Transverse colon (tissue), 4 donors: ENCODE measurements at regions not wholly inside any gene's neighbourhood (a gene's known extent, or its start where the extent isn't known, plus 50 kb on each side); places are given as distances from the start of the nearest gene placed in this dataset.

Source experiments
- DNase-seq: peaks from one replicate; pipeline ENCODE4 v3.0.0-alpha.2; 2019
- H3K27ac ChIP-seq, 4 donors: fragments of 200-600 bp; sonication (generic); 2 replicates each; pipeline ENCODE4 v1.5.1; 2016 to 2018; ENCODE audit warnings: inconsistent platforms in 4 of 4
- H3K27me3 ChIP-seq: fragments of 200-600 bp; sonication (generic); 2 replicates; pipeline ENCODE4 v1.5.1; 2017; ENCODE audit warnings: inconsistent platforms
- H3K36me3 ChIP-seq, 4 donors: fragments of 200-600 bp; sonication (generic); 2 replicates each; pipeline ENCODE4 v1.5.1; 2017 to 2019; ENCODE audit warnings: inconsistent platforms in 4 of 4
- H3K4me1 ChIP-seq, 4 donors: fragments of 200-600 bp; sonication (generic); 2 replicates each; pipeline ENCODE4 v1.5.1; 2017 to 2020; ENCODE audit warnings: inconsistent platforms in 4 of 4
- H3K4me3 ChIP-seq, 4 donors: fragments of 200-600 bp; sonication (generic); 1 replicate in 1 of 4; 2 replicates in 3 of 4; pipeline versions ENCODE4 v1.5.1 to v1.6.1; 2017 to 2019; ENCODE audit warnings: inconsistent platforms in 4 of 4
- H3K9me3 ChIP-seq, 2 donors: fragments of 200-600 bp; sonication (generic); 2 replicates each; pipeline ENCODE4 v1.5.1; 2017 to 2019; ENCODE audit warnings: inconsistent platforms in 2 of 2
- CTCF ChIP-seq, 5 experiments: fragments of 200-600 bp in 3 of 5; fragments of 450-650 bp in 2 of 5; sonication (generic) in 3 of 5; IDR thresholded peaks; 1 replicate in 2 of 5; 2 replicates in 3 of 5; pipeline ENCODE4 v1.5.1; 2016 to 2017; ENCODE audit warnings: antibody characterized with exemption in 5 of 5, inconsistent platforms in 3 of 5, mild to moderate bottlenecking in 2 of 5, moderate library complexity in 1 of 5
- EP300 ChIP-seq: sonication (generic); formaldehyde crosslinking; IDR thresholded peaks from one replicate; pipeline ENCODE4 v1.6.1; 2017; ENCODE audit warnings: antibody characterized with exemption, low read depth
- POLR2A ChIP-seq: fragments of 450-650 bp; IDR thresholded peaks from one replicate; pipeline ENCODE4 v1.6.1; 2016; ENCODE audit warnings: antibody characterized with exemption, mild to moderate bottlenecking, moderate library complexity
- POLR2AphosphoS5 ChIP-seq, 3 donors: sonication (generic); formaldehyde crosslinking; IDR thresholded peaks; one replicate each; pipeline ENCODE4 v1.6.1; 2016; ENCODE audit warnings: antibody characterized with exemption in 3 of 3
- WGBS, 2 donors: methylation state at CpG; one replicate each; pipeline ENCODE4 v1.1.5; 2018; ENCODE audit warnings: low coverage in 1 of 2; 5-methylcytosine and 5-hydroxymethylcytosine counted together
- in situ Hi-C, 4 donors: fragments of 200-750 bp; cut with MboI; loops; one replicate each; pipeline versions ENCODE4 v1.15.0 to v1.15.1; 2017; ENCODE audit warnings: low sequenced_read_pairs in 3 of 4, low pct_ligation_motif_present in 1 of 4, low pct_unique_long_range_greater_than_20kb in 1 of 4
- intact Hi-C: fragments of 100-400 bp; cut with DNase I; formaldehyde crosslinking; loops from one replicate; pipeline ENCODE4 v1.15.1; 2023; ENCODE audit warnings: low total_unique reads

- no peak overlapping the region for H3K27ac ChIP-seq
- H3K9me3 ChIP-seq = no peaks in the 10 kb centered on the region
- intact Hi-C loops (no loop called here), in situ Hi-C loops (no loop called here)
- H3K36me3 ChIP-seq = no peaks in the 10 kb centered on the region
- 62 to 65% methylated on average over 2 of the region's 2 CpGs for WGBS, 2 donors
- no peak overlapping the region for H3K4me3 ChIP-seq
- H3K4me1 ChIP-seq = no peaks in the 10 kb centered on the region
- no peaks in the 10 kb centered on the region for H3K27me3 ChIP-seq
- DNase-seq = no peak
- no peak for TF ChIP-seq POLR2A
- no peak for TF ChIP-seq POLR2AphosphoS5 (IDR thresholded peaks at IDR 0.05)
- TF ChIP-seq CTCF (IDR thresholded peaks at IDR 0.05) = no peak
- no peak for TF ChIP-seq EP300
Measured at GRCh38 chr12:59973515-59973914, 377.7 kb downstream of the SLC16A7 start.

GRCh38 chr12:59977779-59978178 lies 381.9 kb downstream of the SLC16A7 start:
- Histone ChIP-seq H3K9me3 (no peaks in the 10 kb centered on the region), H3K4me3 (no peak overlapping the region), H3K27me3 (no peaks in the 10 kb centered on the region), H3K36me3 (no peaks in the 10 kb centered on the region), H3K4me1 (no peaks in the 10 kb centered on the region), H3K27ac (no peak overlapping the region)
- intact Hi-C loops = no loop called here
- in situ Hi-C loops = no loop called here
- DNase-seq = no peak
- TF ChIP-seq EP300 = no peak
- no peak for TF ChIP-seq CTCF (IDR thresholded peaks at IDR 0.05)
- no peak for TF ChIP-seq POLR2A
- TF ChIP-seq POLR2AphosphoS5 (IDR thresholded peaks at IDR 0.05) = no peak
- WGBS, 2 donors = 39 to 46% methylated on average over 4 of the region's 4 CpGs

- in situ Hi-C loops = no loop called here
- 60 to 73% methylated on average over 1 of the region's 1 CpG for WGBS, 2 donors
- DNase-seq = no peak
- Histone ChIP-seq H3K36me3 (no peaks in the 10 kb centered on the region), H3K4me1 (no peaks in the 10 kb centered on the region), H3K27ac (no peak overlapping the region), H3K27me3 (no peaks in the 10 kb centered on the region), H3K4me3 (no peak overlapping the region), H3K9me3 (no peaks in the 10 kb centered on the region)
- TF ChIP-seq POLR2A (no peak), CTCF (IDR thresholded peaks at IDR 0.05) (no peak), POLR2AphosphoS5 (IDR thresholded peaks at IDR 0.05) (no peak), EP300 (no peak)
- intact Hi-C loops = no loop called here
Measured at GRCh38 chr12:59980476-59980875, 384.6 kb downstream of the SLC16A7 start.

- 78 to 94% methylated on average over 3 to 4 of the region's 4 CpGs for WGBS, 2 donors
- in situ Hi-C loops = no loop called here
- H3K4me1 ChIP-seq = no peaks in the 10 kb centered on the region
- no peaks in the 10 kb centered on the region for H3K27me3 ChIP-seq
- intact Hi-C loops = no loop called here
- H3K9me3 ChIP-seq = no peaks in the 10 kb centered on the region
- no peak for DNase-seq
- H3K4me3 ChIP-seq = no peak overlapping the region
- TF ChIP-seq EP300 = no peak
- TF ChIP-seq CTCF (IDR thresholded peaks at IDR 0.05) = no peak
- no peak for TF ChIP-seq POLR2AphosphoS5 (IDR thresholded peaks at IDR 0.05)
- no peak for TF ChIP-seq POLR2A
- H3K27ac ChIP-seq = no peak overlapping the region
- no peaks in the 10 kb centered on the region for H3K36me3 ChIP-seq
Measured at GRCh38 chr12:59999291-59999690, 403.5 kb downstream of the SLC16A7 start.
